ENCODE measurements at regions not wholly inside any gene's neighbourhood (a gene's known extent, or its start where the extent isn't known, plus 50 kb on each side); places are given as distances from the start of the nearest gene placed in this dataset.
"Not testable (repeated sequence)": the region's sequence is repeated elsewhere in the genome, so short reads cannot be mapped to it uniquely, and the experiment has no call there.

DNA sequence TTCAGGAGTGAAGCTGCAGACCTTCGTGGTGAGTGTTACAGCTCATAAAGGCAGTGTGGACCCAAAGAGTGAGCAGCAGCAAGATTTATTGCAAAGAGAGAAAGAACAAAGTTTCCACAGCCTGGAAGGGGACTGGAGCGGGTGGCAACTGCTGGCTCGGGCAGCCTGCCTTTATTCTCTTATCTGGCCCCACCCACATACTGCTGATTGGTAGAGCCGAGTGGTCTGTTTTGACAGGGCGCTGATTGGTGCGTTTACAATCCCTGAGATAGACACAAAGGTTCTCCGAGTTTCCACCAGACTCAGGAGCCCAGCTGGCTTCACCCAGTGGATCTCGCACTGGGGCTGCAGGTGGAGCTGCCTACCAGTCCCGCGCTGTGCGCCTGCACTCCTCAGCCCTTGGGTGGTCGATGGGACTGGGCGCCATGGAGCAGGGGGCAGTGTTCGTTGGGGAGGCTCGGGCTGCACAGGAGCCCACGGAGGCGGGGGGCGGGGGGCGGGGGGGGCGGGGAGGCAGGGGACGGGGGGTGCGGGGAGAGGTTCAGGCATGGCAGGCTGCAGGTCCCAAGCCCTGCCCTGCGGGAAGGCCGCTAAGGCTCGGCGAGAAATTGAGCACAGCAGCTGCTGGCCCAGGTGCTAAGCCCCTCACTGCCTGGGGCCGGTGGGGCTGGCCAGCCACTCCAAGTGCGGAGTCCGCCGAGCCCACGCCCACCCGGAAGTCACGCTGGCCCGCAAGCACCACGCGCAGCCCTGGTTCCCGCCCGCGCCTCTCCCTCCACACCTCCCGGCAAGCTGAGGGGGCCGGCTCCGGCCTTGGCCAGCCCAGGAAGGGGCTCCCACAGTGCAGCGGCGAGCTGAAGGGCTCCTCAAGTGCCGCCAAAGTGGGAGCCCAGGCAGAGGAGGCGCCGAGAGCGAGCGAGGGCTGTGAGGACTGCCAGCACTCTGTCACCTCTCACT lies 59.9 kb upstream of the EN2 start:
- TF ChIP-seq, protein P1, sequence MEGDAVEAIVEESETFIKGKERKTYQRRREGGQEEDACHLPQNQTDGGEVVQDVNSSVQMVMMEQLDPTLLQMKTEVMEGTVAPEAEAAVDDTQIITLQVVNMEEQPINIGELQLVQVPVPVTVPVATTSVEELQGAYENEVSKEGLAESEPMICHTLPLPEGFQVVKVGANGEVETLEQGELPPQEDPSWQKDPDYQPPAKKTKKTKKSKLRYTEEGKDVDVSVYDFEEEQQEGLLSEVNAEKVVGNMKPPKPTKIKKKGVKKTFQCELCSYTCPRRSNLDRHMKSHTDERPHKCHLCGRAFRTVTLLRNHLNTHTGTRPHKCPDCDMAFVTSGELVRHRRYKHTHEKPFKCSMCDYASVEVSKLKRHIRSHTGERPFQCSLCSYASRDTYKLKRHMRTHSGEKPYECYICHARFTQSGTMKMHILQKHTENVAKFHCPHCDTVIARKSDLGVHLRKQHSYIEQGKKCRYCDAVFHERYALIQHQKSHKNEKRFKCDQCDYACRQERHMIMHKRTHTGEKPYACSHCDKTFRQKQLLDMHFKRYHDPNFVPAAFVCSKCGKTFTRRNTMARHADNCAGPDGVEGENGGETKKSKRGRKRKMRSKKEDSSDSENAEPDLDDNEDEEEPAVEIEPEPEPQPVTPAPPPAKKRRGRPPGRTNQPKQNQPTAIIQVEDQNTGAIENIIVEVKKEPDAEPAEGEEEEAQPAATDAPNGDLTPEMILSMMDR (IDR thresholded peaks at IDR 0.05): not testable (repeated sequence)
- TF ChIP-seq POLR2A (IDR thresholded peaks at IDR 0.05): not testable (repeated sequence)
